ENCODE measurements at regions not wholly inside any gene's neighbourhood (a gene's known extent, or its start where the extent isn't known, plus 50 kb on each side); places are given as distances from the start of the nearest gene placed in this dataset.

DNA sequence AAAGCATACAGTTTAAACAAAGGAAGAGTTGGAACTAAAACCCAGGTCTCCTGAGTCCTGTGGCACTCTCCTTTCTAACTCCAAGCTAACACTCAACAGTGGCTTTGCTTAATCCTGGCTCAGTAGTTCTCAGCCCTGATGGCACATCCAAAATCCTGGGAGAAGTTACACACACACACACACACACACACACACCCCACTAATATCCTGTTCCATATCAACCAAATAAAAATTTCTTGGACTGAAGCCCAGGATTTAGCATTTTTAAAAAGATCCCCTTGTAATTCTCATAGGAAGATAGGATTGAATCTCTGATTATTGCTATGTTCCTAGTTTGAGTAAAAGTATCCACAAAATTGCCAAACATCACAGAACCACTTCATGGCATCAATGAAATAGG is 136.1 kb upstream of the RIOK3 start:
- no peaks in the 10 kb centered on the region for H3K9me3 ChIP-seq (ENCODE audit: control insufficient read depth, low read depth, low read length)
- Mint-ChIP-seq H3K27me3 (ENCODE audit: low read depth) (no peaks in the 10 kb centered on the region; the same call in 1 of the 2 replicates), H3K4me1 (peaks cover 36 to 48% of the 10 kb centered on the region in 2 experiments), H3K36me3 (ENCODE audit: insufficient read depth in 1 of 3, low read depth in 3 of 3) (peaks cover 8 to 9% (median 8%) of the 10 kb centered on the region in 3 experiments), H3K4me3 (no peak overlapping the region), H3K27ac (no peak overlapping the region), H3K9me3 (peaks cover 7% of the 10 kb centered on the region in 2 experiments; a peak in 4 of 5 replicates)
- H2BK120ac ChIP-seq (ENCODE audit: low read depth, low read length, poor library complexity, severe bottlenecking) = no peak overlapping the region
- no peak overlapping the region for H4K8ac ChIP-seq (replicated peaks; ENCODE audit: insufficient read length, low read depth, low read length)
- TF ChIP-seq, protein P1, sequence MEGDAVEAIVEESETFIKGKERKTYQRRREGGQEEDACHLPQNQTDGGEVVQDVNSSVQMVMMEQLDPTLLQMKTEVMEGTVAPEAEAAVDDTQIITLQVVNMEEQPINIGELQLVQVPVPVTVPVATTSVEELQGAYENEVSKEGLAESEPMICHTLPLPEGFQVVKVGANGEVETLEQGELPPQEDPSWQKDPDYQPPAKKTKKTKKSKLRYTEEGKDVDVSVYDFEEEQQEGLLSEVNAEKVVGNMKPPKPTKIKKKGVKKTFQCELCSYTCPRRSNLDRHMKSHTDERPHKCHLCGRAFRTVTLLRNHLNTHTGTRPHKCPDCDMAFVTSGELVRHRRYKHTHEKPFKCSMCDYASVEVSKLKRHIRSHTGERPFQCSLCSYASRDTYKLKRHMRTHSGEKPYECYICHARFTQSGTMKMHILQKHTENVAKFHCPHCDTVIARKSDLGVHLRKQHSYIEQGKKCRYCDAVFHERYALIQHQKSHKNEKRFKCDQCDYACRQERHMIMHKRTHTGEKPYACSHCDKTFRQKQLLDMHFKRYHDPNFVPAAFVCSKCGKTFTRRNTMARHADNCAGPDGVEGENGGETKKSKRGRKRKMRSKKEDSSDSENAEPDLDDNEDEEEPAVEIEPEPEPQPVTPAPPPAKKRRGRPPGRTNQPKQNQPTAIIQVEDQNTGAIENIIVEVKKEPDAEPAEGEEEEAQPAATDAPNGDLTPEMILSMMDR (conservative IDR thresholded peaks at IDR 0.05) = no peak
- no peaks in the 10 kb centered on the region for H3K79me2 ChIP-seq (ENCODE audit: insufficient read depth, low read length)
- no peak for DNase-seq
- H3K4me2 ChIP-seq (ENCODE audit: insufficient read depth, insufficient read length, low read length) = no peak overlapping the region
- no peak overlapping the region for H2BK12ac ChIP-seq (ENCODE audit: insufficient read length, low read depth, low read length)
- no peak overlapping the region for H2BK20ac ChIP-seq (ENCODE audit: low read depth, low read length, poor library complexity, severe bottlenecking)
- H3K4me1 ChIP-seq (ENCODE audit: insufficient read depth, low read length) = peaks cover 12% of the 10 kb centered on the region; the same call in 1 of the 2 replicates
- no peaks in the 10 kb centered on the region for H3K79me1 ChIP-seq (ENCODE audit: insufficient read depth, low read depth, low read length, poor library complexity, severe bottlenecking)
- H4K20me1 ChIP-seq (ENCODE audit: control insufficient read depth, insufficient read depth, insufficient read length) = no peaks in the 10 kb centered on the region
- no peak overlapping the region for H2AK5ac ChIP-seq (ENCODE audit: insufficient read length, low read length)
- H3K4ac ChIP-seq (ENCODE audit: low read depth, low read length) = no peak overlapping the region
- H3K23ac ChIP-seq (ENCODE audit: insufficient read length, low read depth, low read length) = no peak overlapping the region
- no peak overlapping the region for H3T11ph ChIP-seq (ENCODE audit: low read length)
- H2AFZ ChIP-seq (ENCODE audit: low read length) = no peak overlapping the region
- no peak overlapping the region for H3K9ac ChIP-seq (ENCODE audit: extremely low read depth, insufficient read length, low read length)
- no peak overlapping the region for H2BK15ac ChIP-seq (ENCODE audit: low read depth, low read length)
- H3K56ac ChIP-seq (ENCODE audit: insufficient read length, low read depth, low read length) = no peak overlapping the region
- H4K91ac ChIP-seq (ENCODE audit: insufficient read length, low read depth, low read length) = no peak overlapping the region
- no peak overlapping the region for H3K14ac ChIP-seq (ENCODE audit: insufficient read depth, low read length)
- no peaks in the 10 kb centered on the region for H3K27me3 ChIP-seq (ENCODE audit: insufficient read depth, low read length)
- H3K27ac ChIP-seq (ENCODE audit: insufficient read length, low read depth, low read length) = no peak overlapping the region
- no peak overlapping the region for H2BK5ac ChIP-seq (ENCODE audit: insufficient read length, low read length)
- H3K18ac ChIP-seq (ENCODE audit: insufficient read length, low read depth, low read length) = no peak overlapping the region
- H4K5ac ChIP-seq (ENCODE audit: insufficient read length, low read depth, low read length) = no peak overlapping the region
- H3K23me2 ChIP-seq (ENCODE audit: insufficient read length, low read depth, low read length, poor library complexity, severe bottlenecking) = no peaks in the 10 kb centered on the region
